ENCODE measurements at regions not wholly inside any gene's neighbourhood (a gene's known extent, or its start where the extent isn't known, plus 50 kb on each side); places are given as distances from the start of the nearest gene placed in this dataset.

- Histone ChIP-seq H3K4me3 (ENCODE audit: low read depth, low read length) (no peak overlapping the region), H3K27ac (ENCODE audit: low read depth, low read length) (no peak overlapping the region), H3K9me3 (ENCODE audit: control insufficient read depth, insufficient read depth, low read length) (no peaks in the 10 kb centered on the region), H3K27me3 (ENCODE audit: control insufficient read depth, insufficient read depth, low read length) (no peaks in the 10 kb centered on the region), H3K36me3 (ENCODE audit: control insufficient read depth, insufficient read depth, low read length) (no peaks in the 10 kb centered on the region), H3K4me1 (ENCODE audit: control insufficient read depth, insufficient read depth, low read length) (no peaks in the 10 kb centered on the region)
- DNase-seq (ENCODE audit: low read depth in 4 of 6, low spot score in 6 of 6) = peak in 2 of 6 donors; percentile 29 to 62
- WGBS (ENCODE audit: insufficient coverage) = no CpG with 5 or more reads among the region's 1 CpG
Measured at GRCh38 chr2:107385921-107386320, 440.8 kb upstream of the RGPD4 start.

GRCh38 chr2:107392241-107392704 is 434.4 kb upstream of the RGPD4 start:
- no peaks in the 10 kb centered on the region for H3K36me3 ChIP-seq (ENCODE audit: control insufficient read depth, insufficient read depth, low read length)
- 98% methylated on average over 31 of the region's 32 CpGs for WGBS (ENCODE audit: insufficient coverage)

GRCh38 chr2:107393516-107393915 is 433.2 kb upstream of the RGPD4 start:
- H3K9me3 ChIP-seq (ENCODE audit: control insufficient read depth, insufficient read depth, low read length) = no peaks in the 10 kb centered on the region
- no peaks in the 10 kb centered on the region for H3K27me3 ChIP-seq (ENCODE audit: control insufficient read depth, insufficient read depth, low read length)
- H3K36me3 ChIP-seq (ENCODE audit: control insufficient read depth, insufficient read depth, low read length) = no peaks in the 10 kb centered on the region
- no peak for DNase-seq (ENCODE audit: low read depth in 4 of 6, low spot score in 6 of 6)
- H3K4me3 ChIP-seq (ENCODE audit: low read depth, low read length) = no peak overlapping the region
- no peak overlapping the region for H3K27ac ChIP-seq (ENCODE audit: low read depth, low read length)
- no peaks in the 10 kb centered on the region for H3K4me1 ChIP-seq (ENCODE audit: control insufficient read depth, insufficient read depth, low read length)

More at GRCh38 chr2:107392241-107392704, 434.4 kb upstream of the RGPD4 start:
- no peaks in the 10 kb centered on the region for H3K27me3 ChIP-seq (ENCODE audit: control insufficient read depth, insufficient read depth, low read length)
- H3K4me1 ChIP-seq (ENCODE audit: control insufficient read depth, insufficient read depth, low read length) = no peaks in the 10 kb centered on the region
- no peaks in the 10 kb centered on the region for H3K9me3 ChIP-seq (ENCODE audit: control insufficient read depth, insufficient read depth, low read length)
- no peak for DNase-seq (ENCODE audit: low read depth in 4 of 6, low spot score in 6 of 6)
- no peak overlapping the region for H3K4me3 ChIP-seq (ENCODE audit: low read depth, low read length)
- no peak overlapping the region for H3K27ac ChIP-seq (ENCODE audit: low read depth, low read length)

- Histone ChIP-seq H3K4me1 (ENCODE audit: control insufficient read depth, insufficient read depth, low read length) (no peaks in the 10 kb centered on the region), H3K9me3 (ENCODE audit: control insufficient read depth, insufficient read depth, low read length) (no peaks in the 10 kb centered on the region), H3K27ac (ENCODE audit: low read depth, low read length) (no peak overlapping the region), H3K4me3 (ENCODE audit: low read depth, low read length) (no peak overlapping the region), H3K27me3 (ENCODE audit: control insufficient read depth, insufficient read depth, low read length) (no peaks in the 10 kb centered on the region), H3K36me3 (ENCODE audit: control insufficient read depth, insufficient read depth, low read length) (no peaks in the 10 kb centered on the region)
- no peak for DNase-seq (ENCODE audit: low read depth in 4 of 6, low spot score in 6 of 6)
- no CpG with 5 or more reads among the region's 1 CpG for WGBS (ENCODE audit: insufficient coverage)
Measured at GRCh38 chr2:107398683-107399082, 428.0 kb upstream of the RGPD4 start.

GRCh38 chr2:107402330-107402729 is 424.4 kb upstream of the RGPD4 start:
- no peak for DNase-seq (ENCODE audit: low read depth in 4 of 6, low spot score in 6 of 6)
- no peaks in the 10 kb centered on the region for H3K4me1 ChIP-seq (ENCODE audit: control insufficient read depth, insufficient read depth, low read length)
- no peak overlapping the region for H3K27ac ChIP-seq (ENCODE audit: low read depth, low read length)
- WGBS (ENCODE audit: insufficient coverage) = 80% methylated on average over 1 of the region's 3 CpGs
- H3K27me3 ChIP-seq (ENCODE audit: control insufficient read depth, insufficient read depth, low read length) = no peaks in the 10 kb centered on the region
- H3K9me3 ChIP-seq (ENCODE audit: control insufficient read depth, insufficient read depth, low read length) = no peaks in the 10 kb centered on the region
- H3K36me3 ChIP-seq (ENCODE audit: control insufficient read depth, insufficient read depth, low read length) = no peaks in the 10 kb centered on the region
- no peak overlapping the region for H3K4me3 ChIP-seq (ENCODE audit: low read depth, low read length)

GRCh38 chr2:107405261-107405660 is 421.4 kb upstream of the RGPD4 start:
- H3K9me3 ChIP-seq (ENCODE audit: control insufficient read depth, insufficient read depth, low read length) = no peaks in the 10 kb centered on the region
- H3K36me3 ChIP-seq (ENCODE audit: control insufficient read depth, insufficient read depth, low read length) = no peaks in the 10 kb centered on the region
- 100% methylated on average over 1 of the region's 2 CpGs for WGBS (ENCODE audit: insufficient coverage)
- no peak overlapping the region for H3K27ac ChIP-seq (ENCODE audit: low read depth, low read length)
- H3K4me1 ChIP-seq (ENCODE audit: control insufficient read depth, insufficient read depth, low read length) = no peaks in the 10 kb centered on the region
- no peak for DNase-seq (ENCODE audit: low read depth in 4 of 6, low spot score in 6 of 6)
- H3K4me3 ChIP-seq (ENCODE audit: low read depth, low read length) = no peak overlapping the region
- no peaks in the 10 kb centered on the region for H3K27me3 ChIP-seq (ENCODE audit: control insufficient read depth, insufficient read depth, low read length)

GRCh38 chr2:107407017-107407416 is 419.7 kb upstream of the RGPD4 start:
- Histone ChIP-seq H3K4me3 (ENCODE audit: low read depth, low read length) (no peak overlapping the region), H3K36me3 (ENCODE audit: control insufficient read depth, insufficient read depth, low read length) (no peaks in the 10 kb centered on the region), H3K27ac (ENCODE audit: low read depth, low read length) (no peak overlapping the region), H3K27me3 (ENCODE audit: control insufficient read depth, insufficient read depth, low read length) (no peaks in the 10 kb centered on the region), H3K9me3 (ENCODE audit: control insufficient read depth, insufficient read depth, low read length) (no peaks in the 10 kb centered on the region), H3K4me1 (ENCODE audit: control insufficient read depth, insufficient read depth, low read length) (no peaks in the 10 kb centered on the region)
- WGBS (ENCODE audit: insufficient coverage) = no CpG with 5 or more reads among the region's 3 CpGs
- no peak for DNase-seq (ENCODE audit: low read depth in 4 of 6, low spot score in 6 of 6)

- Histone ChIP-seq H3K9me3 (ENCODE audit: control insufficient read depth, insufficient read depth, low read length) (no peaks in the 10 kb centered on the region), H3K27ac (ENCODE audit: low read depth, low read length) (no peak overlapping the region), H3K4me1 (ENCODE audit: control insufficient read depth, insufficient read depth, low read length) (no peaks in the 10 kb centered on the region), H3K36me3 (ENCODE audit: control insufficient read depth, insufficient read depth, low read length) (no peaks in the 10 kb centered on the region), H3K4me3 (ENCODE audit: low read depth, low read length) (no peak overlapping the region), H3K27me3 (ENCODE audit: control insufficient read depth, insufficient read depth, low read length) (no peaks in the 10 kb centered on the region)
- no peak for DNase-seq (ENCODE audit: low read depth in 4 of 6, low spot score in 6 of 6)
- no CpG with 5 or more reads among the region's 2 CpGs for WGBS (ENCODE audit: insufficient coverage)
Measured at GRCh38 chr2:107407974-107408373, 418.7 kb upstream of the RGPD4 start.

- WGBS (ENCODE audit: insufficient coverage) = 86% methylated on average over 1 of the region's 2 CpGs
- no peak overlapping the region for H3K27ac ChIP-seq (ENCODE audit: low read depth, low read length)
- H3K36me3 ChIP-seq (ENCODE audit: control insufficient read depth, insufficient read depth, low read length) = no peaks in the 10 kb centered on the region
- H3K4me3 ChIP-seq (ENCODE audit: low read depth, low read length) = no peak overlapping the region
- H3K27me3 ChIP-seq (ENCODE audit: control insufficient read depth, insufficient read depth, low read length) = no peaks in the 10 kb centered on the region
- DNase-seq (ENCODE audit: low read depth in 4 of 6, low spot score in 6 of 6) = no peak
- no peaks in the 10 kb centered on the region for H3K9me3 ChIP-seq (ENCODE audit: control insufficient read depth, insufficient read depth, low read length)
- H3K4me1 ChIP-seq (ENCODE audit: control insufficient read depth, insufficient read depth, low read length) = no peaks in the 10 kb centered on the region
Measured at GRCh38 chr2:107411267-107411666, 415.4 kb upstream of the RGPD4 start.

- Histone ChIP-seq H3K4me3 (ENCODE audit: low read depth, low read length) (no peak overlapping the region), H3K27ac (ENCODE audit: low read depth, low read length) (no peak overlapping the region), H3K36me3 (ENCODE audit: control insufficient read depth, insufficient read depth, low read length) (no peaks in the 10 kb centered on the region), H3K27me3 (ENCODE audit: control insufficient read depth, insufficient read depth, low read length) (no peaks in the 10 kb centered on the region), H3K4me1 (ENCODE audit: control insufficient read depth, insufficient read depth, low read length) (no peaks in the 10 kb centered on the region), H3K9me3 (ENCODE audit: control insufficient read depth, insufficient read depth, low read length) (no peaks in the 10 kb centered on the region)
- no peak for DNase-seq (ENCODE audit: low read depth in 4 of 6, low spot score in 6 of 6)
- WGBS (ENCODE audit: insufficient coverage) = 82% methylated on average over 2 of the region's 6 CpGs
Measured at GRCh38 chr2:107412209-107412904, 414.3 kb upstream of the RGPD4 start.
